GM12872 (cell line): ENCODE measurements at regions not wholly inside any gene's neighbourhood (a gene's known extent, or its start where the extent isn't known, plus 50 kb on each side); places are given as distances from the start of the nearest gene placed in this dataset.

Experiments
- TF ChIP-seq, protein P1 (sequence below): IDR thresholded peaks from 3 replicates; pipeline ENCODE4 v1.5.1; 2011; ENCODE audit warnings: low read depth, mild to moderate bottlenecking, low read length, moderate library complexity; ENCODE audit not compliant: insufficient read depth

DNA sequence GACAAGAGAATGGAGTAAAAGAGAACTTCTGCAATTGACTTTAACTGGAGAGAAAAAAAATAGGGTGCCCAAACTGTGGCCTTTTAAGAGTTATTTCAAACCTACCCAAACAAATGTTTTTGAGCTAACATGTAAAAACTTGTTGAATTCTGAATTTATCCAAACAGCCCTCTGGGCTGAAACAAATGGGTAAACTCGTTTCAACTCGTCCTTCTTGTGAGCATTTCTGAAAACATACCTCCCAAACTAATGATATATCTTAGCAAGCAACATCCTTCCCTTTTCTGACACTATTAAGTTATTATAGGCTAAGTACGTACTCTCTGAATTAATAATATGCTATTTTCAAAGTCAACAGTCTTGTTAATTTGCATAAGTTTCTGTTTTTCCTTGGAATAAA lies 793.0 kb upstream of the ACVR2A start:
- TF ChIP-seq, protein P1, sequence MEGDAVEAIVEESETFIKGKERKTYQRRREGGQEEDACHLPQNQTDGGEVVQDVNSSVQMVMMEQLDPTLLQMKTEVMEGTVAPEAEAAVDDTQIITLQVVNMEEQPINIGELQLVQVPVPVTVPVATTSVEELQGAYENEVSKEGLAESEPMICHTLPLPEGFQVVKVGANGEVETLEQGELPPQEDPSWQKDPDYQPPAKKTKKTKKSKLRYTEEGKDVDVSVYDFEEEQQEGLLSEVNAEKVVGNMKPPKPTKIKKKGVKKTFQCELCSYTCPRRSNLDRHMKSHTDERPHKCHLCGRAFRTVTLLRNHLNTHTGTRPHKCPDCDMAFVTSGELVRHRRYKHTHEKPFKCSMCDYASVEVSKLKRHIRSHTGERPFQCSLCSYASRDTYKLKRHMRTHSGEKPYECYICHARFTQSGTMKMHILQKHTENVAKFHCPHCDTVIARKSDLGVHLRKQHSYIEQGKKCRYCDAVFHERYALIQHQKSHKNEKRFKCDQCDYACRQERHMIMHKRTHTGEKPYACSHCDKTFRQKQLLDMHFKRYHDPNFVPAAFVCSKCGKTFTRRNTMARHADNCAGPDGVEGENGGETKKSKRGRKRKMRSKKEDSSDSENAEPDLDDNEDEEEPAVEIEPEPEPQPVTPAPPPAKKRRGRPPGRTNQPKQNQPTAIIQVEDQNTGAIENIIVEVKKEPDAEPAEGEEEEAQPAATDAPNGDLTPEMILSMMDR = no peak

DNA sequence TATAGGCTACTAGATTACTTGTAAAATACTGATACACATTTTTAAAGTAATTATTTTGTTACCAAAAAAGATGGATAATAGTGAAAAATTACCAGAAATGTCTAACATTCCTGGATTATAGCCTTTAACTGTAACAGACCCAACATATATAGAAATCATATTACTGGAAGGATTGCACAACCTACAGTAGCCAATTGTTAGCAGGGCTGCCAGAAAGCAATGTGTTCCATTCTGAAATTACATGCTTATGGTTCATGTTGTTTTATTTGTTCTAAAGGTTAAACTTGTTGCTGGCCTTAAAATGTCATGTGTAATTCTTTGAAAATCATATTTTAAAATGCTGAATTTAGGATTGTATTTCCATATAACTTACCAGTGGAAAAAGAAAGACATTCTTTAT lies 793.6 kb upstream of the ACVR2A start:
- TF ChIP-seq, protein P1 = no peak

DNA sequence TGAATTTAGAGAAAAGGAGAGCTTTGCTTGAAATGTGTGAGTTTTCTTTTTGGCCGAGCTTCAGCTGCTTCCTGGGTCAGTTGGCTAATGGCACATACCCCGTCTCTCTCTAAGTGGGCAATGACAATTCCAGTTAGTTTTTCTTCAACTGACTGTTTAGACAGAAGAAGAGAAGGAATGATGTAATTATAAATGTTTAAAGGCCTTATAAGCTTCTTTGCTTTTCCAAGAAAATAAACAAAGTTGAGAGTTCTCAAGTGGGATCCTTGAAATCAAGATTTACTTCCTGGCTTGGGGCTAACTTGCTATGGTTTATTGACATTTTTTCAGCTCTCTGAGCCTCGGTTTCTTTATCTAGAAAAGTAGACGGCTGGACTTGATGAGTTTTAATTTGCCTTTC lies 794.9 kb upstream of the ACVR2A start:
- TF ChIP-seq, protein P1 = no peak

DNA sequence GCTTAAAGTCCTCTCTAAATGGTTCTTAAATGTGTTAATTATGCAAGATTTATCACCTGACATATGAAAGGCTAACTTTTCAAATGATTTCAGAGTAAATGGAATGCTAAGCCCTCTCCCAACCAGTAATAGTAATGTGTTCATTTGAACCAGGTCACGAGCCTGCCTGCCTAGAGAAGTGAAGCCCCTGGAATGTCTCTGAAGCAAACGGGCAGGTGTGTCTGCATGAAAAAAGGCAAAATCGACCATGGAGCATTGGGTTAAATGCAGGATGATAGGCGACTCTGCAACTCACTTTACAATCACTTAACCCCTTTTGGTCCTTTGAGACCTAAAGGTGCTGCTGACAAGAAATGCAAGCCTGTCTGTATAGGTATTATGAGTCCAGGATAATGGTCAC lies 798.4 kb upstream of the ACVR2A start:
- TF ChIP-seq, protein P1 = no peak

DNA sequence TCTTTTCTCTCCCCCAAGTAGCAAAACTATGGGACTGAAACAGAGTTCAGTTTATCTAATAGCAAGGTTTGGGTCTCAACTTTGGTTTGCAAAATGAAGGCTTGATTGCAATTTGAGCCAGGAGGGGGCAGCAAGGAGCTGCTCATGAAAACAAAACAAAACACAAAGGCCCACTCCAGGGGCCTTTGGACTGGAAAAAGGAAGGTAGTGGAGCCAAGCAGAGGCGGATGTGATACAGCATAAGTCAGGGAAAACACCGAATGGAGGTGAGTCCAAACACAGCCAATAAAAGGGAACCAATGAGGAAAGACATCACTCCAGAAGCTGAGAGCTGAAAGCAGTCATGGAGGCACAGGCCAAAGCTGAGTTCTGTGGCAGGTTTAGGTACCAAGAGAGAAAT lies 799.7 kb upstream of the ACVR2A start:
- TF ChIP-seq, protein P1 = peak; percentile 75

DNA sequence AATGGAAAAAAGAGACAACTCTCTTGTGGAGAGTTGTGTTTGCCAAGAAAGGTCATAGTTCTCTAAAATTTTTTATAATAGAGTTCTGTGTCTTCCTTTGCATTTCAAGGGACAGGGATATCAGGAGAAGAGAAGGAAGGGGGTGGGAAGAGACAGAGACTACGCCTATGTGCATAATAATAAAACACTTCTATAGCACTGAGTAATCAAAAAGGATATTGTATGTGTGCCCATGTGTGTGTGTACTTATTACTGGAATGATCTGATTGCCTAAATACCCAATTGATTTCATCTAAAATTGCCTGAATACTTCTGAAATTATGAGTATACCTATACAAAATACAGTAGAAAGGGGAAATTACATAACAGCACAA lies 803.7 kb upstream of the ACVR2A start:
- TF ChIP-seq, protein P1 = no peak

DNA sequence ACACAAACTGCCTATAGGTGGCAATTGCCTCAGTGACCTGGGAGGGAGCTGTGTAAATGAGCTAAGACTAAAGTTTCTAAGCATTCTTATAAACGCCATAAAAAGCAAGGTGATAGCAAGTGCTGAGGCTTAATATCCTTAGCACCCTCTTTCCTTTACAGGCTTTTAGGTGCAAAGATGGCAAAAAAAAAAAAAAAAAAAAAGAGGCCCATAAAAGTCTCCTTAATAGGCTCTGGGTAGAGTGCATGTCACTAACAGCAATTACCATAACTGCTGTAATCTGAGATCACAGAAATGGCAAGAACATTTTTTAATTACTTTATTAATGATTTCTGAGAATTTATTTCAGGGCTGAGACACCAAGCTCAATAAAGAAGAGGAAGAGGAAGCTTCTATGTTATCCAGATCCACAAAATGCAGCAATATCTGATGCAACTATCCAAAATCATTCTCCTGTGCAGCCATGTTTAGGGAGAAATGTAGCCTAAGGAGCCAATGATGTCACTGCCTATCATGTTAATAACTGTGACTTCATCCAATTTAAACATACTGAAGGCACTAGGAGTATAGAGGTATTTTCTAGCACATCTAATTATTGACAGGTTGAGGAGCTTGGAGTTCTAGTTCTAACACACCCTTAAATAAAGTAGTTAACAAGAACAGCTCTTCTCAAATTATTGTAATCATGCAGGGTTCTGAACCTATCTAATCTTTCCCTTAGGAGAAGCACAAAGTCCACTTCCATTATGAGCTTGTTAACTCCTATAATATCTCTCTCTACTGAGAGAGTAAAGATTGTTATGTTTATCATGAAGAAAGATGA lies 804.3 kb upstream of the ACVR2A start:
- TF ChIP-seq, protein P1 = no peak
